ENCODE measurements at regions not wholly inside any gene's neighbourhood (a gene's known extent, or its start where the extent isn't known, plus 50 kb on each side); places are given as distances from the start of the nearest gene placed in this dataset.
"Not testable (repeated sequence)": the region's sequence is repeated elsewhere in the genome, so short reads cannot be mapped to it uniquely, and the experiment has no call there.

DNA sequence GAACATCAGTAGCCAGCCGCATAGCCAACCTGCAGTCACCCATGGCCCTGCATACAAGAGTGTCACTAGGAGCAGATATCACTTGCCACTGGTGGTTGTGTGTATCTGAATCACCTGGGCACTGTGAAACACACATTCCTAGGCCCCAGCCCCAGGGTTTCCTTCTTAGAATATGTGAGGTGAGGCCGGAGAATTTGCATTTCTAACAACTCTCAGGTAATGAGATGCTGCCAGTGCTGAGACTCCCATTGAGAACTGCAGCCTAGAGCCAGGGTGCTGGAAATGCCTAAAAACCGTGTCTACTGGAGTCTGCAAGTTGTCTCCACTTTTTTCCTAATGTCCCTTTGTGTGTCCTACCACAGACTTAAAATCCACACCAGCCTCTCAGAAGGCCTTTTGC lies 232.0 kb upstream of the PLGLB2 start:
- H3K9me3 ChIP-seq (ENCODE audit: control insufficient read depth, insufficient read depth, low read length); H3K4me1 ChIP-seq (ENCODE audit: control insufficient read depth, insufficient read depth, low read length); DNase-seq (ENCODE audit: low read depth in 4 of 6, low spot score in 6 of 6); H3K27me3 ChIP-seq (ENCODE audit: control insufficient read depth, insufficient read depth, low read length); H3K36me3 ChIP-seq (ENCODE audit: control insufficient read depth, insufficient read depth, low read length); H3K27ac ChIP-seq (ENCODE audit: low read depth, low read length); H3K4me3 ChIP-seq (ENCODE audit: low read depth, low read length): not testable (repeated sequence)
- no CpG with 5 or more reads among the region's 3 CpGs for WGBS (ENCODE audit: insufficient coverage)

DNA sequence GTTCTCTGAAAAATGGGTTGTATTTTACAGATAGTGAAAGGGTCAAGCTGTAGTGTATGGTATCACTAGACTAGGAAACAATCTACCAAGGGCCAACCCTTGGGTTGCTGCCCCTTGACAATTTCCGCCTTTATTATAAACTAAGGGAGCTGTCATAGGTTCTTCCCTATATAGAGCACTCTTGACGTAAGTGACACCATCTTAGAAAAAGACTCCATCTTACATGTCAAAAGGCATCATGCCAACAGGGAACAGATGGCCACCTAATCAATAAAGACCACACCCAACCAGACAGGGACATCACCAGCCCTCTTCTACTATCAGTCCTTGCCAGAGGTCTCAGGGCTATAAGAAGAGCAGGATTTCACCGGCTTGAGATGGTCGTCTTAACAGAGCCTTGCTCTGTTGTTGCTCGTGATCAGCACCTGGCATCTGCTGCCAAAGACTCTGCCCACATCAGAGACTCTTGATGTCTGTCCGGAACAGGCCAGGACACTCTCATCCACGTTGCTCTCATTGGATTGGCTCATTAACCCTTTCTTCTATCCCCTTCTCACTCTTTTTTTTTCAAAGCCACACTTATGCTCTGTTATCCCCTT lies 231.4 kb upstream of the PLGLB2 start:
- 88% methylated on average over 4 of the region's 7 CpGs for WGBS (ENCODE audit: insufficient coverage)
- H3K27me3 ChIP-seq (ENCODE audit: control insufficient read depth, insufficient read depth, low read length); H3K4me1 ChIP-seq (ENCODE audit: control insufficient read depth, insufficient read depth, low read length): not testable (repeated sequence)

DNA sequence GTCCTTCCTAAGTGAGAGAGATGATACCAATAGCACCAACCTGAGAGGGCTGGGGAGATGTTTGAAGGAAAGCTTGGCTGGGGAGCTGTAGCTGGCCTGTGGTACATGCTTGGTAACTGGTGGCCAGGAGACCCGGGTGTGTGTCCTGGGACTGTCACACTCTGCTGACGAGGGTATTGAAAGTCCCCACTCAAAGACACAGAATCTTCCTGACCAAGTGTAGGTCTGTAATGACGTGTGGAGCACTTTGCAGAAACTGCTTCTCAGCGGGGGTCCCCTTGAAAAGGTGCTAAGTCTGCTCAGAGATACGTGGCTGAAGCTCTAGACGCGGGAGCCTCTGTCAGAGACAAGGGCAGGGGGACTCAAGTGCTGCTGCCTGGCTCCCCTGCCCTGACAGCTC lies 230.4 kb upstream of the PLGLB2 start:
- H3K27ac ChIP-seq (ENCODE audit: low read depth, low read length); DNase-seq (ENCODE audit: low read depth in 4 of 6, low spot score in 6 of 6); H3K9me3 ChIP-seq (ENCODE audit: control insufficient read depth, insufficient read depth, low read length); H3K36me3 ChIP-seq (ENCODE audit: control insufficient read depth, insufficient read depth, low read length); H3K27me3 ChIP-seq (ENCODE audit: control insufficient read depth, insufficient read depth, low read length); H3K4me1 ChIP-seq (ENCODE audit: control insufficient read depth, insufficient read depth, low read length); H3K4me3 ChIP-seq (ENCODE audit: low read depth, low read length): not testable (repeated sequence)
- WGBS (ENCODE audit: insufficient coverage): no CpG with 5 or more reads among the region's 7 CpGs

More for the DNA sequence above, 231.4 kb upstream of the PLGLB2 start:
- H3K27ac ChIP-seq (ENCODE audit: low read depth, low read length); DNase-seq (ENCODE audit: low read depth in 4 of 6, low spot score in 6 of 6); H3K36me3 ChIP-seq (ENCODE audit: control insufficient read depth, insufficient read depth, low read length); H3K9me3 ChIP-seq (ENCODE audit: control insufficient read depth, insufficient read depth, low read length); H3K4me3 ChIP-seq (ENCODE audit: low read depth, low read length): not testable (repeated sequence)

DNA sequence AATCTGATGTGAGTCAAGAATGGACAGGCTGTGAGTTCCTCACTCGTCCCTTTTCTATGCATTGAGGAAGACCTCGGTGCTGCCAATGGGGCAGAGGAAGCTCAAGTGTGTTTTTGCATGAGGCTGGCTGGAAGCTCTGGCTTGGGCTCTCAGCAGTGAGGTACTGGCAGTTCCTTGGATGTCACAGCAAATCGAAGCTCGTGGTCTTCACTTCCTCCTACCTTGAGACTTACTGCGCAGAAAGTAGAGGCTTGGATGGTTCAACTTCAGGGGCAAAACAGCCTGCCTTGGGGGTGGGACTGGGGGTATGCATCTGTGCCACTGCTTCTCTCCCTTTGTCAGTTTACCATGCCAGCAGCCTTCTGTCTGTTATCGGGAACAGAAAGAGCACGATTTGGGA lies 229.8 kb upstream of the PLGLB2 start:
- not testable (repeated sequence) for H3K36me3 ChIP-seq (ENCODE audit: control insufficient read depth, insufficient read depth, low read length); H3K9me3 ChIP-seq (ENCODE audit: control insufficient read depth, insufficient read depth, low read length); H3K4me1 ChIP-seq (ENCODE audit: control insufficient read depth, insufficient read depth, low read length); H3K4me3 ChIP-seq (ENCODE audit: low read depth, low read length); DNase-seq (ENCODE audit: low read depth in 4 of 6, low spot score in 6 of 6); H3K27me3 ChIP-seq (ENCODE audit: control insufficient read depth, insufficient read depth, low read length); H3K27ac ChIP-seq (ENCODE audit: low read depth, low read length)
- no CpG with 5 or more reads among the region's 7 CpGs for WGBS (ENCODE audit: insufficient coverage)

DNA sequence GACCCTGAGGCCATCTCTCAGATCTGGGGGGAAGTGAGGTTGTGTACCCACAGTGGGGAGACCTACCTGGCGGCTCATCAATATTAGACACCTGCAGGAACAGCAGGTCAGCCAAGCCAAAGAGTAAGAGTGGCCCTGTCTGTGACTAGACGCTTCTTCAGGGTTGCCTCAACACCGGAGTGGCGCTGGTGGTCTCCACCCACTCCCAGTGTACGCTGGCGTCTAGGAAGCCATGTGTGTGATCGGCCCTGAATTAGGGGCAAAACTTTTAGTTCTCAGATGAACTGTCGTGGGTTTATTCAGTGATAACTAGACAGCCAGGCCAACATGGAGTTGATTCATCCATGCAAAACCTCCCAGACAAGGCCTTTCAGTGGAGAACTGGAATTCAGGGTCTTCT lies 229.3 kb upstream of the PLGLB2 start:
- not testable (repeated sequence) for H3K27me3 ChIP-seq (ENCODE audit: control insufficient read depth, insufficient read depth, low read length); H3K36me3 ChIP-seq (ENCODE audit: control insufficient read depth, insufficient read depth, low read length); H3K9me3 ChIP-seq (ENCODE audit: control insufficient read depth, insufficient read depth, low read length); H3K27ac ChIP-seq (ENCODE audit: low read depth, low read length); H3K4me1 ChIP-seq (ENCODE audit: control insufficient read depth, insufficient read depth, low read length); H3K4me3 ChIP-seq (ENCODE audit: low read depth, low read length); DNase-seq (ENCODE audit: low read depth in 4 of 6, low spot score in 6 of 6)
- WGBS (ENCODE audit: insufficient coverage): no CpG with 5 or more reads among the region's 8 CpGs

DNA sequence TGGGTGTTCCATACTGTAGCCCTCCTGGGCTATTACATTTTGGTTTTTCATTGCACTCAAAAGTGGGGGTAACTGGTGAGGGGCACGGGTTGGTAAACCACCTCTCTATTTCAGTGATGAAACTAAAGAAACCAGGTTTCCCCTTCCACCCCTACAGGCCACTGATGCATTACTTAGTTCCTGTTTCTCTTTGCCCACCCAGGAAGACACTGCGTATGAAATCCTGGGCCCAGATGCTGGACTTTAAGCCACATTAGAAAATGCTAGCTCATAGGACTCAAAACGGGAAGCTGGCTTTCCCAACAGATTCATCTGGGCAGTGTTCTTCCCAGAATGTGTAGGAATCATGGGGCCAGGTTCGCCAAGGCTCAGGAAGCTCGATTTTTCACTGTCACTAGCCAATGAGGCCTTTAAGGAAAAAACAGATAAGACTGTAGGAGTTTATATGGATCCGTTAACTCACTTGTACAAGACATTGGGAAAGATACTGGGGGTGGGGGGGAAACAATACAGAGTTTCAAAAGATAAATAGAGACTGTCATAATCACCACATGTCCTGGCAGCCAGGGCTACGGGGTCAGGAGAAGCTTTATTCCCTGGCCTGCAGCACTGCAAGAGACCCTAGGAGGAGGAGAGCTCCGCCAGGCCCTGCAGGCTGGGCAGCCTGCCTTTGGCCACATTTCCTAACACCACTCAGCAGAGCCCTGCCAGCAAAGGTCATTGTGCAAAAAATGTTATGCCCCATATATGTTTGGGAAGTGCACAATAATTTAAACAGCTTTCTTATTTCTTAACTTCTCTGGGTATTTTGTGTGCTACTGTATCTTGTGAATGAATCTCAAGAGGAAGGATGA lies 228.5 kb upstream of the PLGLB2 start:
- not testable (repeated sequence) for H3K27me3 ChIP-seq (ENCODE audit: control insufficient read depth, insufficient read depth, low read length); DNase-seq (ENCODE audit: low read depth in 4 of 6, low spot score in 6 of 6); H3K36me3 ChIP-seq (ENCODE audit: control insufficient read depth, insufficient read depth, low read length); H3K9me3 ChIP-seq (ENCODE audit: control insufficient read depth, insufficient read depth, low read length); H3K4me3 ChIP-seq (ENCODE audit: low read depth, low read length); H3K4me1 ChIP-seq (ENCODE audit: control insufficient read depth, insufficient read depth, low read length); H3K27ac ChIP-seq (ENCODE audit: low read depth, low read length)
- no CpG with 5 or more reads among the region's 8 CpGs for WGBS (ENCODE audit: insufficient coverage)

DNA sequence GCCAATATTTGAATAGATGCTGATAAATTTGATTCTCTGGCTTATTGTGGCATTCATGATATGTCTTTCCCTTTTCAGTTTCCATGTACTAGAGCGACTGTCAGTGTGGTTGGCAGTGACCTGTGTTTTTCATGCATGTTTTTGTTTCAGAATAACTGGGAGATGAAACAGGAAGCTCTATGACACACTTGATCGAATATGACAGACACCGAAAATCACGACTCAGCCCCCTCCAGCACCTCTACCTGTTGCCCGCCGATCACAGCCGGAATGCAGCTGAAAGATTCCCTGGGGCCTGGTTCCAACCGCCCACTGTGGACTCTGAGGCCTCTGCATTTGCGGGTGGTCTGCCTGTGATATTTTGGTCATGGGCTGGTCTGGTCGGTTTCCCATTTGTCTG lies 226.8 kb upstream of the PLGLB2 start:
- H3K27me3 ChIP-seq (ENCODE audit: control insufficient read depth, insufficient read depth, low read length); H3K36me3 ChIP-seq (ENCODE audit: control insufficient read depth, insufficient read depth, low read length); H3K9me3 ChIP-seq (ENCODE audit: control insufficient read depth, insufficient read depth, low read length): not testable (repeated sequence)

DNA sequence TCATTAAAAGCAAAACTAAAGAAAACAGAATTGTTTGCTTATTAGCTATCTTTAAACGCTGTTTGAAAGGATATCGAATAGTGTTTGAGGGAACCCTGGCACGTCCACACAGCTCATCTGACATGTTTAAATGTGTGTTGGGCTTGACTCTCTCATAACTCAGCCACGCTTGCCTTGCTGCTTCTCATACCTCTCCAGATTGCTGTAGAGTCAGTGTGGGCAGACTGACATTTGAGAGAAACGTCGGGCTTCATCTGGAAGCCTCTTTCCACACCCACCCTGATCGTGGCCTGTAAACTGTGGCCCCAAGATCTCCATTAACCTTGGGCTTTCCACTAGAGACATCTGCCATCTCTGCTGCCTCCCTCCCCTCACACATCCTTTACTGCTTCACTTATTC lies 226.4 kb upstream of the PLGLB2 start:
- not testable (repeated sequence) for H3K4me1 ChIP-seq (ENCODE audit: control insufficient read depth, insufficient read depth, low read length); DNase-seq (ENCODE audit: low read depth in 4 of 6, low spot score in 6 of 6); H3K27ac ChIP-seq (ENCODE audit: low read depth, low read length); H3K36me3 ChIP-seq (ENCODE audit: control insufficient read depth, insufficient read depth, low read length); H3K4me3 ChIP-seq (ENCODE audit: low read depth, low read length); H3K9me3 ChIP-seq (ENCODE audit: control insufficient read depth, insufficient read depth, low read length); H3K27me3 ChIP-seq (ENCODE audit: control insufficient read depth, insufficient read depth, low read length)
- WGBS (ENCODE audit: insufficient coverage): no CpG with 5 or more reads among the region's 7 CpGs

More for the DNA sequence above, 226.8 kb upstream of the PLGLB2 start:
- not testable (repeated sequence) for H3K4me1 ChIP-seq (ENCODE audit: control insufficient read depth, insufficient read depth, low read length); DNase-seq (ENCODE audit: low read depth in 4 of 6, low spot score in 6 of 6); H3K4me3 ChIP-seq (ENCODE audit: low read depth, low read length); H3K27ac ChIP-seq (ENCODE audit: low read depth, low read length)
- WGBS (ENCODE audit: insufficient coverage): 94% methylated on average over 3 of the region's 10 CpGs

DNA sequence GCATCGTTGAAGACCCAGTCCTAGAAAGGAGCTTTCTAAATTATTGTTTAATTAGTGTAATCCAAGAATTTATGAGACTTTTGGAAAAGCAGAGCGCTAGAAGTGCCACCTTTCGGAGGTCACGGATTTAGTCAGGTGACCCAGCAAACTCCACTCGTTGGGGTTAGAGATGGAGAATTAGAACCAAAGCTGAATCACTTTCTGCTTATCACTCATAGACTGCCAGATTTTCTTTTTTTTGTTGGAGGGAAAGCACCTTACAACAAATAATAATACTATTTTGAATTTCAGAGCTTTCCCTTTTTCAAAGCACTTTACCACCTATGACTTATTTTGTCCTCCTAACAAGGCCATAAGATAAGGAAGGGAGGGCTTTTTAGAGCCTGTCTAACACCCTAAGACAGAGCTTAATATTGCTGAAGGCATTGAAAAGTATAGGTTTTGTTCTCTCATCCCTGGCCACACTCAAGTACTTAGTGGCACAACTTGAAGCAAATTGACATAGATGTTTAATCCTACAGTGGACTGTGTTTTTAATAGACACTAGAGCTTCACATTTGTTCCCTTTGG lies 223.2 kb upstream of the PLGLB2 start:
- no CpG with 5 or more reads among the region's 5 CpGs for WGBS (ENCODE audit: insufficient coverage)
- H3K4me1 ChIP-seq (ENCODE audit: control insufficient read depth, insufficient read depth, low read length); H3K9me3 ChIP-seq (ENCODE audit: control insufficient read depth, insufficient read depth, low read length): not testable (repeated sequence)

DNA sequence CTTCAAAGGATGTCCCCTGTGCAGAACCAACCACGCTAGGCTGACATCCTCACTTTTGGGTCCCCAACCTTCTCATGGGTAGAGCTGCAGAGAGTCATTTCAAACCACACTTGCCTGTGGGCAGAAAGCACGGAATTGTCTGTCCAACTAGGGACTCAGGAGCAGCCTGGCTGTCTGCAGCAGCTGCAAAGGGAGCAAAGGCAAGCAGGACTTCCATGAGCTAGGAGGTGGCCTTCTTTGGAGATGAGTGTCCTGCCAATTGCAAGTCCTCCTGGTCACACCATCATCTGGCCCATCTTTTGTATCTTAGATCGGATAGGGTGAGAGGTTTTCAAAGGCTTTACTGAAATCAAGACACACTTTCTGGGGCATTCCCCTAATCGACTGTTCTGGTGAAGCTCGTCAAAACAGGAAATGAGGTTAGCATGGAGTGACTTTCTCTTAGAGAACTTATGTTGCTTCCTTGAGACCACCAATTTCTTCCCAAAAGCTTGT lies 222.3 kb upstream of the PLGLB2 start:
- H3K36me3 ChIP-seq (ENCODE audit: control insufficient read depth, insufficient read depth, low read length): not testable (repeated sequence)

More for the DNA sequence above, 223.2 kb upstream of the PLGLB2 start:
- H3K27me3 ChIP-seq (ENCODE audit: control insufficient read depth, insufficient read depth, low read length); DNase-seq (ENCODE audit: low read depth in 4 of 6, low spot score in 6 of 6); H3K36me3 ChIP-seq (ENCODE audit: control insufficient read depth, insufficient read depth, low read length); H3K4me3 ChIP-seq (ENCODE audit: low read depth, low read length); H3K27ac ChIP-seq (ENCODE audit: low read depth, low read length): not testable (repeated sequence)

More for the DNA sequence above, 222.3 kb upstream of the PLGLB2 start:
- not testable (repeated sequence) for H3K9me3 ChIP-seq (ENCODE audit: control insufficient read depth, insufficient read depth, low read length); H3K4me1 ChIP-seq (ENCODE audit: control insufficient read depth, insufficient read depth, low read length); DNase-seq (ENCODE audit: low read depth in 4 of 6, low spot score in 6 of 6); H3K4me3 ChIP-seq (ENCODE audit: low read depth, low read length); H3K27me3 ChIP-seq (ENCODE audit: control insufficient read depth, insufficient read depth, low read length); H3K27ac ChIP-seq (ENCODE audit: low read depth, low read length)
- WGBS (ENCODE audit: insufficient coverage): no CpG with 5 or more reads among the region's 5 CpGs

Measured in spinal cord (tissue), 9 donors.